NCI-H510A treated with DMSO at 0.1 percent for 48 hours (cell line): ENCODE measurements at regions not wholly inside any gene's neighbourhood (a gene's known extent, or its start where the extent isn't known, plus 50 kb on each side); places are given as distances from the start of the nearest gene placed in this dataset.
A peak's percentile ranks its signal among the peaks of the same experiment; 100 is the strongest.
"Not testable (repeated sequence)": the region's sequence is repeated elsewhere in the genome, so short reads cannot be mapped to it uniquely, and the experiment has no call there.

Experiments used
- DNase-seq: peaks from one replicate; lab custom pipeline; 2025; lab: John Stamatoyannopoulos, UW

- no peak for DNase-seq
These were observed 476.4 kb downstream of the UQCRFS1 start for GRCh38 chr19:28736528-28736927.

- DNase-seq, result no peak
These were observed 481.4 kb downstream of the UQCRFS1 start for GRCh38 chr19:28731577-28731976.

- DNase-seq, result no peak
These were observed 482.0 kb downstream of the UQCRFS1 start for GRCh38 chr19:28730791-28731512.

- DNase-seq, result no peak
These were observed 485.3 kb downstream of the UQCRFS1 start for GRCh38 chr19:28727480-28728159.

- DNase-seq, result no peak
These were observed 486.1 kb downstream of the UQCRFS1 start for GRCh38 chr19:28726533-28727479.

GRCh38 chr19:28718909-28719308, 494.0 kb downstream of the UQCRFS1 start:
- DNase-seq, result no peak

- no peak for DNase-seq
These were observed 497.8 kb downstream of the UQCRFS1 start for GRCh38 chr19:28715157-28715556.

- DNase-seq, result no peak
These were observed 501.5 kb downstream of the UQCRFS1 start for GRCh38 chr19:28711411-28711810.

GRCh38 chr19:28710278-28710677, 502.7 kb downstream of the UQCRFS1 start:
- peak; percentile 7 for DNase-seq

GRCh38 chr19:28706693-28707092, 506.3 kb downstream of the UQCRFS1 start:
- no peak for DNase-seq

- no peak for DNase-seq
These were observed 507.9 kb downstream of the UQCRFS1 start for GRCh38 chr19:28705008-28705407.

- no peak for DNase-seq
These were observed 509.5 kb downstream of the UQCRFS1 start for GRCh38 chr19:28703400-28703956.

GRCh38 chr19:28701491-28701890, 511.5 kb downstream of the UQCRFS1 start:
- DNase-seq, result no peak

GRCh38 chr19:28700176-28700575, 512.8 kb downstream of the UQCRFS1 start:
- DNase-seq, result no peak

- DNase-seq, result no peak
These were observed 515.6 kb downstream of the UQCRFS1 start for GRCh38 chr19:28697308-28697707.

GRCh38 chr19:28694812-28695211, 518.1 kb downstream of the UQCRFS1 start:
- no peak for DNase-seq

- no peak for DNase-seq
These were observed 521.3 kb downstream of the UQCRFS1 start for GRCh38 chr19:28691683-28692082.

- not testable (repeated sequence) for DNase-seq
These were observed 523.5 kb downstream of the UQCRFS1 start for GRCh38 chr19:28689464-28689863.

- DNase-seq, result no peak
These were observed 525.7 kb downstream of the UQCRFS1 start for GRCh38 chr19:28687296-28687695.

- no peak for DNase-seq
These were observed 526.2 kb downstream of the UQCRFS1 start for GRCh38 chr19:28686756-28687155.

- DNase-seq, result no peak
These were observed 527.1 kb downstream of the UQCRFS1 start for GRCh38 chr19:28685802-28686201.

GRCh38 chr19:28685077-28685476, 527.9 kb downstream of the UQCRFS1 start:
- DNase-seq, result not testable (repeated sequence)
